LHCN-M2 (cell line): ENCODE measurements at regions not wholly inside any gene's neighbourhood (a gene's known extent, or its start where the extent isn't known, plus 50 kb on each side); places are given as distances from the start of the nearest gene placed in this dataset.
A peak's percentile ranks its signal among the peaks of the same experiment; 100 is the strongest.
"Not testable (repeated sequence)": the region's sequence is repeated elsewhere in the genome, so short reads cannot be mapped to it uniquely, and the experiment has no call there.

Experiments used
- DNase-seq: peaks from one replicate; pipeline ENCODE4 v3.0.0-alpha.2; 2012; ENCODE audit warnings: low read depth

DNA sequence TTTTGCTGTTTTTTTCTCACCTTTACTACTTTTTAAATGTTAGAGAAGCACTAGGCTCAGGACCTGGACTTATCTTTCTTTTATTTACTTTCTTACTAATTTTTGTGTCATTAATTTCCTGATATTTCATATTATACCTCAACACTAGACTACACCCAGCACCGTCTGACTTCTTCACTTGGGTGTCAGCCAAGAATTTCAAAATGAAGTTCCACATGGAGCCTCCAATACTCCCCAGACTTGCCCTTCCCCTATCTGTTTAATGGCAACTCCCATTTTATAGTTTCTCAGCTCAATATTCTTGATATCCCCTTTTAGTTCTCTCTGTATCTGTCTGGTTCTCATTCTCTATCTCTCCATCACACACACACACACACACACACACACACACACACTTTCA is 139.3 kb downstream of the USP22 start:
- DNase-seq, result not testable (repeated sequence)

DNA sequence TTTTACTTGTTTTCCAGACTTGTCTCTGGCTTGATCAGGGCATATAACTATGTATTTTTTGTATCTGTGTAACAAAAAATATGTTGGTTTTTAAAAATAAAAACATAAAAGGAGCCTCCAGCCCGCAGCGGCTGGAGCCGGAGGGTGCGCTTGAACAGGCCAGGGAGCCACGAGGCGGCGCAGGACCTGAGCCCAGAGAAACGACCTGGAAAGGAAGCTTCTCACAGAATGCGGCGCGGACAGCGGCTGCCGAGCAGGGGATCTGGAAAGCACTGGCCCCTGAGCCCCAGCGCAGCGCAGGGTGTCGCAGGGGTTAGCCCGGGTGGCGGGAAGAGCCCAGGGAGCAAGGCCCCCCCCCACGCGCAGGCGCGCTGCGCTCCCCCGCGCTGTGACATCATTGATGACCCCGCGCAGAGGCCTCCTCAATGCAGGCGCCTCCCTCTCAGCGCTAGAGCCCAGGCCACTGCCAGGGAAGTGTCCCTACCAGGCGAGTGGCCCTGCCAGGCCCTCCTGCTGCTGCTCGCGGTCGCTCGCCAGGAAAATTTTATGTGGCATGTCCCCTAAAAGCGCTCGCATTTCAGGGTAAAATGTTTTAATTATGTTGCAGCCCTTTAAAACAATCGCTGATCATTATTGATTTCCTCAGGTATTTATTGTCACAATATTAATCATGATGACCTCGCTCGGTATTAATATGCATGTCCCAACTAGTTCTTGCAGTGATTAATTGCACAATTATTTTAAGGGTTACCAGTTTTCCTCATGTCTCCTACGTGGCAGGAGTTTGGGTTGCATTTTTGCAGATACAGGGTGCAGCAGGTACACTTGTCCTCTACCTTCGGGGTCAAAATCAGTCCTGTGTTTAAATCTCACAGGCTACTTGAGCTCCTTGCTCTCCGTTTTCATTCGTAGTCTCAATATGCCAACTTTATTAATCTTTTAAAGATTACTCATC is 134.2 kb downstream of the USP22 start:
- peak; percentile 76 for DNase-seq

DNA sequence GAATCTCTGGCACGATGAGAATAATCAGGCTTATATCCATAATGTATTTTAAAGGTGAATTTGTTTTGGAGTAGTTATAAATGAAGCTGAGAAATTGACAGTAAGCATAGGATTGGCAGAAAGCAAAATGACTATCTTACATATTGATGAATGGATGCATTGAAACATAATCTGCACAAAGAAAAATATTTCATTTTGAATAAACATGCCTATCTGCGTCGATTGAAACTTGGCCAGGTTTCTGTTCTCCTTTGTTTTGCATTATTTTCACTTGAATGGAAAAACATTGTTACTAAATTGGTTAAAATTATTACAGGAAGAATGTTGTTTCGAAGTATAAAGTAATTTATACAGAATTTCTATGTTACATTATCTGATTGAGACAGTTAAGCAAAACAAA is 128.2 kb downstream of the USP22 start:
- DNase-seq, result no peak

DNA sequence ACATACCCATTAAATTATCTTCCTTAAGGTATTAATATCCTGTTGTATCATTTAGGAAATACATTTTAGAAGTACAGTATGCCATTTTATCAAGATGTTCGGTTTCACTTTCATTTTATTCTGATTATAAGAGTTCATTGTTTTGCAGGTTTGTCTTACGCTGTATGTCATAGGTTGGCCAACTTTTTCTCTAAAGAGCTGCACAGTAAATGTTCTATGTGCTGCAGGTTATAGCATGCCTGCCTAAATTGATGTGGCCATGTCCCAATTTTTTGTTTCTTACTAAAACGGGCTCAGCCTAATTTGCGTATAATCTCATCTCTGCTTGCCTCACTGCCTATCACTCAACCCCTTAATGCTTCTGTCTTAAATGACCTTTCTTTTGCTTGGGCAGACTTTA is 126.4 kb downstream of the USP22 start:
- DNase-seq, result no peak

DNA sequence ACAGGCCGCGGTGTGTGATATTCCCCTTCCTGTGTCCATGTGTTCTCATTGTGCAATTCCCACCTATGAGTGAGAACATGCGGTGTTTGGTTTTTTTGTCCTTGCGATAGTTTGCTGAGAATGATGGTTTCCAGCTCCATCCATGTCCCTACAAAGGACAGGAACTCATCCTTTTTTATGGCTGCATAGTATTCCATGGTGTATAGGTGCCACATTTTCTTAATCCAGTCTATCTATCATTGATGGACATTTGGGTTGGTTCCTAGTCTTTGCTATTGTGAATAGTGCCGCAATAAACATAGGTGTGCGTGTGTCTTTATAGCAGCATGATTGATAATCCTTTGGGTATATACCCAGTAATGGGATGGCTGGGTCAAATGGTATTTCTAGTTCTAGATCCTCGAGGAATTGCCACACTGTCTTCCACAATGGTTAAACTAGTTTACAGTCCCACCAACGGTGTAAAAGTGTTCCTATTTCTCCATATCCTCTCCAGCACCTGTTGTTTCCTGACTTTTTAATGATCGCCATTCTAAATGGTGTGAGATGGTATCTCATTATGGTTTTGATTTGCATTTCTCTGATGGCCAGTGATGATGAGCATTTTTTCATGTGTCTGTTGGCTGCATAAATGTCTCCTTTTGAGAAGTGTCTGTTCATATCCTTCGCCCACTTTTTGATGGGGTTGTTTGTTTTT is 125.1 kb downstream of the USP22 start:
- not testable (repeated sequence) for DNase-seq

DNA sequence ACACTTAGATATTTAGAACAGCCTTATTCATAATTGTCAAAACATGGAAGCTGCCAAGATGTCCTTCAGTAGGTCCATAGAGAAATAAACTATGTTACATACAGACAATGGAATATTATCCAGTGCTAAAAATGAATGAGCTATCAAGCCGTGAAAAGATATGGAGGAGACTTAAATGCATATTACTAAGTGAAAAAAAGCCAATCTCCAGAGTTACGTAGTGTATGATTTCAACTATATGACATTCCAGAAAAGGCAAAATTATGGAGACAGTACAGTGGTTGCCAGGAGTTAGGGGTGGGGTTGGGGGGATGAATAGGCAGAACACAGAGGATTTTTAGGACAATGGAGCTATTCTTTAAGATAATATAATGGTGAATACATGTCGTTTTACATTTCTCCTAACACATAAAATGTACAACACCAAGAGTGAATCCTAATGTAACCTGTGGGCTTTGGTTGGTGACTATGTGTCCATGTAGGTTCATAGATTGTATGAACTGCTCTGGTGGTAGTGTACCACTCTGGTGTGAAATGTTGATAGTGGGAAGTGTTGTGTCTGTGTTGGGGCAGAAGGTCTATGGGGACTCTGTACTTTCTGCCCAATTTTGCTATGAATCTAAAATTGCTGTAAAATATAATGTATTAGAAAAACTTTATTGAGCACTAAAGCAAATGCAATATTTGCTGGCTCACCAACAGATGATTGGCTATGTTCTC is 122.6 kb downstream of the USP22 start:
- no peak for DNase-seq

DNA sequence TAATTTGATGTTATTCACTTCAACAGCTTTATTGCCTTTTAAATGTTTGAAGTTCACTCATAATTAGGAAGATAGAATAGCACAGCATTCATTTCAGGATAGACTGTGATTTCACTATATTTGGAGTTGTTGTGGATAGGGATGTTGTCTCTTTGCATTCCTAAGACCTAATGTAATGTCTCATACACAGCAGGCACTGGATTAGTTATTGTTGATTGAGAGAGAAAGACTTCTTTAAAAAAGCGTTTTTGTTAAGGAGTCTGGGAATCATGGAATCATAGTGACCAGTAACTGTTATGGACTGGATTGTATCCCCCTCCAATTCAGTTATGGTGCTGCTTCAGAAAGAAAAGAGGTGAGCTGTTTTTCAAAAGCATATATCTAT is 122.0 kb downstream of the USP22 start:
- peak; percentile 56 for DNase-seq

DNA sequence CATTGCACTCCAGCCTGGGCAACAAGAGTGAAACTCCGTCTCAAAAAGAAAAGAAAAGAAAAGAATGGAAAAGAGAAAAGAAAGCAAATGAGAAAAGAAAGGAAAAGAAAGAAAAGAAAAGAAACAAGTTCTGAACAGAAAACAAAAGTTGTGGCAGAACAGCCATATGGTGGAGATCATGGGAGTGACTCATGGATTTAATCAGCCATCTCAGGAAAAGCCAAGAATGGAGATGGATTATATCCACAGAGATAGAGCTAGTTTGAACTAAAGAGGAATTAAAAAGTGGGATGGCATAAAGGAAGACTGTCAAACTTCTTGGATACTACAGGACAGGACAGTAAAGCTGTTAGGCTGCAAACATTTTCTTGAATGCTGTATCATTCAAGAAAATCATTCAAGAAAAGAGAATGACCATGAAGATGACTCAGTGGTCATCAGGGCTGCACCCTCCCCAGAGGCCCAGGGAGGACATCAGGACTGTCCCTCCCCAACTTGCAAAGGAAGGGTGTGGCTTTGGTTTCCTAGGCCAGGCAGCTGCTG is 120.6 kb downstream of the USP22 start:
- DNase-seq, result peak; percentile 75

DNA sequence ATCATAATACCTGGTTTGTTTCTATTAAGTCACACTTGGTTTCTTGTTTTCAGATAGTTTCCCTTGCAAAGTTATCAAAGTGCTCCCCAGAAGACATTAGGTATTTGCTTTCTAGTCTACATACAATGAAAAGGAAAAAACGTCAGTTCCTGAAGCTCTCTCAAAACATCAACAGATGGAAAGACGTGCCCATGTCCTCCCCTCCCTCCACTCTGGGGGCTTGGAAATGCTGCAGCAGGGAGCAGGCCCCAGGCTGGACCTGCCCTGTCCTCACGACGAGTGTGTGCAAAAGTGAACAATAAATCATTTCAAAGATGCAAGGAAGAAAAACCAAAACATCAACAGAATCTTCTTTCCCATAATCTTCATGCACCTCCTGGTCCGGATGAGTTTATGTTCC is 118.5 kb downstream of the USP22 start:
- DNase-seq, result no peak

DNA sequence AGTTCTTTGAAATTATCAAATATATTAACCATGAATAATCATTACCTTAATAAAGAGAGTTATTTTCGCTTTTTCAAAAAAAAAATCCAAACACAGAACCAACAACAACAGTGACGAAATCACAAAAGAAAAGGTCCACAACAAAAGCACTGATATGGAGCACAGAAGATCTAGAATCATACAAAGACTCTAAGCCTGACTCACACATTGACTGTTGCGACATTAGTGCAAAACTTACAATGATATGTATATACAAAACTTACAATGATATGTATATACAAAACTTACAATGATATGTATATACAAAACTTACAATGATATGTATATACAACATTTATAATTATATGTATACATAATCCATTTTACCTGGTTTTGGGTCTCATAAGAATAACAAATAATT is 117.7 kb downstream of the USP22 start:
- no peak for DNase-seq

DNA sequence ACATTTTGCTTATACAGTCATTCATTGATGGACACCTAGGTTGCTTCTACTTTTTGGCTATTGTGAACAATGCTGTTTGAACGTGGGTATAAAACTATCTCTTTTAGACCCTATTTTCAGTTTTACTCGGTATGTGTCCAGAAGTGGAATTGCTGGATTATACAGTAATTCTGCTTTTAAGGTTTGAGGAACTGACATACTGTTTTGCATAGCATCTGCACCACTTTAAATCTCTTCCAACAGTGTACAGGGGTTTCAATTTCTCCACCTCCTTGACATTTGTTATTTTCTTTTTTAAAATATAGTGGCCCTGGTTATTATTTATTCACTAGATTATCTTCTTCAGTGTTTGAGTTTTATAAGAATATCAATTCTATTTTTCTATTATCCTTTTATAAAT is 116.9 kb downstream of the USP22 start:
- no peak for DNase-seq

DNA sequence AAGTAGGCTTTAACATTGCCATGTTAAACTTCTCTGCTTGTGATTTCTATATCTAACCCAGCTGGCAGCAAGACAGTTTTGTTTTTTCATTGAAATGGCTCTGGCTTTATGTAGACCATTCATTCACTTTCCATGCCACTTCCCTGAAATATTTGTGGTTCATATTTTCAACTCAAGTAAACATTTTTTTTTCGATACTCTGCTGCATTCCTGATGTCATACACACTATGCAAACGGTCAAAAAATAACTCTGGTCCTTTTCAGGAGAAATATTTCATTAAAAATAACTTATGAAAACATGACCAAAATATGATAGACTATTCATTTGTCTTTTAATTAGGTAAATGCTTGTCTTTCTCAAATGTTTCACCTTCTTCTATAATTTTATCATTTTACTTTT is 116.3 kb downstream of the USP22 start:
- DNase-seq, result peak; percentile 61

DNA sequence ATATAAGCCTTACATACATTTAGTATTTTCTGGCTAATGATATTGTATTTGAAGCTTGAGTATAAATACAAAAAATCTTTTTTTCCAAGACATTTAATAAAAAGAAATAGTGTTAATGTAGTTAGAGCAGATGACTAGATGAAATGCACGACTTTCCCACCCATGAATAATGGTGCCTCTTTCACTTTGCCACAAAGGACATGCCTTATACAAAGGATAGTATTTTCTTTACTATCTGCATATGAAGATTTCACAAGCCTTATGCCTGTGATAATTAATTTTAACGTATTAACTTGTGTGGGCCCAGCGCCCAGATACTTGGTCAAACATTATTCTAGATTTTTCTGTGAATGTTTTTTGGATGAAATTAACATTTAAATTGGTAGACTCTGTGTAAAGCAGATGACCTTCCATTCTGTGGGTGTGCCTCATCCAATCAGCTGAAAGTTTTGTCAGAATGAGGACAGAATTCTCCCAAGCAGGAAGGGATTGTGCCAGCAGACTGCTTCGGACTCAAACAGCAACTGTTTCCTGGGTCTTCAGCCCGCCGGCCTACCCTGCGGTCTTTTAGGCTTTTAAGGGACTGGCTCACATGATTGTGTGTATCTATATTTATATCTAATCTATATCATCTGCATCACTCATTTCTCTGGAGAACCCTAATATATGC is 115.4 kb downstream of the USP22 start:
- DNase-seq, result no peak

DNA sequence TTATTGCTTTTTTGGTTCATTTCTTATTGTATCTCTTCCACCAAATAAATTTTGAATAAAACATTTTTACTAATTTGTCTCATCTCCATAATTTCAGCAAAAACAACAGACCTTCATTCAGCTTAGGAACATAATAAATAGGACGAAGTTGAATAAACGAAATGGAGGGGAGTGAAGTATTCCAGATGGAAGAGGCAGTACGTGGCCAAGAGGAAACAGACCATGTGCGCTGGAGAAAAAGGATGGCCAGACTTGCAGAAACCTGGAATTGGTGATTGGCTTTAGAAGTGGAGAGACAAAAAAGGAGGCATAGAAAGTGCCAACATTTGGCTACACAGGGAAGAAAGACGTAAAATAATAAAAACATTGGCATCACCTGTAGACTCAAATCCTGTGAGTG is 113.5 kb downstream of the USP22 start:
- no peak for DNase-seq

DNA sequence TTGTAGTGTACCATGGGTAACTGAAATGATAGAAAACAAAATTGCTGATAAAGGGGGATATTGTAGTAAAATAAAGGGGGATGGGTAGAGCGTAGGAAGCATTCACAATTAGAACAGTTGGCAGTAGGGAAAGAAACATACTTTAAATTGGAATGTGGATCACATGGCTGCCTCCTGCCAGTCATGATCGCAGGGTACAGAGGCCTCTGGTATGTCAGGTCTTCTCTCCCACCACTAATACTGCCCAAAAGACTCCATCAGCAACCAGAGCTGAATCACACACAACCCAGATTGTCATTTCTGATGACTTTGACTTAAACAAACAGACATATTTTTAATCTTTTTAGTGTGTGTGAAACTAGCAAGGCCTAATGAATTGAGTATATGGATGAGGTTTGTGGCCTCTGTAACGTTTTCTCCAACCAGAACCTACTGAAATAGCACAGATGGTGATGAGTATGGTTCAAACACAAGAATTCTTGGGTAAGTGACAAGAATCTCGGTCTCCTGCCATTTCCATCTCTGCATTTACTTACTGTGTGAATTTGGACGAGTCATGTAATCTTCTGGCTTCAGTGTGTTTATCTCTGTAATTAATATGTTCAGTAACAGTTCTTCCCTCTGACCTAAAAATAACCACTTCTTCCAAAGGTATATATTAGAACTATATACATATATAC is 112.6 kb downstream of the USP22 start:
- DNase-seq, result no peak

DNA sequence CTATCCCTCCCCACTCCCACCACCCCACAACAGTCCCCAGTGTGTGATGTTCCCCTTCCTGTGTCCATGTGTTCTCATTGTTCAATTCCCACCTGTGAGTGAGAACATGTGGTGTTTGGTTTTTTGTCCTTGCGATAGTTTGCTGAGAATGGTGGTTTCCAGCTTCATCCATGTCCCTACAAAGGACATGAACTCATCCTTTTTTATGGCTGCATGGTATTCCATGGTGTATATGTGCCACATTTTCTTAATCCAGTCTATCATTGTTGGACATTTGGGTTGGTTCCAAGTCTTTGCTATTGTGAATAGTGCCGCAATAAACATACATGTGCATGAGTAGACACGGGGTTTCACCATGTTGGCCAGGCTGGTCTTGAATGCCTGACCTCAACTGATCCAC is 109.8 kb downstream of the USP22 start:
- DNase-seq, result not testable (repeated sequence)

DNA sequence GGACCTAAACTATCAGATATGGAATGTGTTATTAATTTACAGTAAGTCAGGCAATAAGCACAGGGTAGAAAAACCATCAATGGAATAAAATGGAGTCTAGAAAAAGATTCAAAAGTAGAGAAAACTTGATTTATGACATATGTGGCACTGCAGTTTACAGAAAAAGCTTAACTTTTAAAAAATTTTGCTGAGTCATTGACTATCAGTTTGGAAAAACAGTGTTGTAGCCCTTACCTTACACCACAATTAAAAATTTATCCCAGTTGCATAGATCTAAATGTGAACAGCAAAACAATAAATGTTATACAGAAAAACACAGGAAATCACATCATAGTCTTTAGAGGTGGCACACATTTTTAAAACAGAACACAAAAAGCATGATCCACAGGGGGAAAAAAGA is 108.5 kb downstream of the USP22 start:
- no peak for DNase-seq

DNA sequence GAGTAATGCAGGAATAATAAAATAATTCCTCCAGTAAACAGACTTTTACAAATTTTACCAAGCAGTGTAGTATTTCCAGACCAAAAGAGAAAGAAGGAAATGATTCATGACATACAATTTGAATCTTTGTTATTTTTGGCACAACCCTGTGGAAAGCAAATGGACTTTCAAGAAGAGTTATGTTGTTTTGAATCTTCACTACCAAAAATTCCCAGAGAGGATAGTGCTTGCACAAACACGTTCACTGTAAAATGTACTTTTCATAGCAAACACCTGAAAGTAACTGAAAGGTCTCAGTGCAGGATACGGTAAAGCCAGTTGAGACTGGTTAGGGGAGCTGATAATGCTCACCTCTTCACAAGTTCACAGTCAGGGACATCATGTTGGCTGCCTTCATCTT is 107.1 kb downstream of the USP22 start:
- peak; percentile 80 for DNase-seq

DNA sequence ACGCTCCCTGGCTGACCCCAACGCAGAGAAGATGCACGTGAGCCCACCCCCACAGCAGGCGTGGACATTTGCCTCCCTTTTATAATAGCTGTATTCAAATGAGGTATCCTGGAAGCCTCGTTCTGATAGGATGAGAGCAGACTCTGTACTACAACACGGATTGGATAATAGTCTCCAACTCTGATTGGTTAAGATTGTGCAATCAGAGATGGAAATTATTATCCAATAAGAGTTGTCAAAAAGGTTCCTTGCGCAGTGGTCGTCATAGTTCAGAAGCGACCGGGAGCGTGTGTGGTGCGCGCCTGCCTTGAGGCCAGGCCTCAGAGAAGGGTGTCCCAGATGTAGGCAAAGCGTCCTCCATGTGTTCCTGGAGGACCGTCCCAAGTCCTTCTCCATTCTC is 104.6 kb downstream of the USP22 start:
- no peak for DNase-seq

DNA sequence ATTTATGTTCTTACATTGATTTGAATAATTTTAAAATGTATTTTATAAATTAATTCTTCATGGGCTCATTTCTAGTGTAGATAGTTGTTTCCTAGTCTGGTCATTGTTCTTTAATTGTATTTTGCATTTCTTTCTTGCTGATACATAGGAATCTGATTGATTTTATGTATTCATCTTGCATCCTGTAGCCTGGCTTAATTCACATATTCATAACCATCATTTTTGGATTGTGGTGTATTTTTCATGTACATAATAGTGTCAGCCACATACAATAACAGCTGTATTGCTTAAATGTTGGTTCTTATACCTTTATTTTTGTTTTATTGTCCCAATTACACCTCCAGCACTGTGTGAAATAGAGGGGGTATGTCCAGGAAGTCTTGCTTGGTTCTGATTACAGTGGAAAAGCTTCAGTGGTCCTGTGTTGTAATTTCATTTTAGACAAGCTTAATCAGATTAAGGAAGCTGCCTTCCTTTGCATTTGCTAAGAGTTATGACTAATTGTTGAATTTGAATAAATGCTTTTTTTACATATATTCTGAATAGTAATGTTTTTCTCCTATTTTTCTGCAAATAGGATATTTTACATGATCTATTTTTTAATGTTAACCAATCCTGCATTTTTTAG is 103.7 kb downstream of the USP22 start:
- no peak for DNase-seq
